NCI-H2227 (cell line): ENCODE measurements at regions not wholly inside any gene's neighbourhood (a gene's known extent, or its start where the extent isn't known, plus 50 kb on each side); places are given as distances from the start of the nearest gene placed in this dataset.
"Not testable (repeated sequence)": the region's sequence is repeated elsewhere in the genome, so short reads cannot be mapped to it uniquely, and the experiment has no call there.

Source experiments
- DNase-seq: peaks from one replicate; lab custom pipeline; 2025; ENCODE audit not compliant: unreplicated experiment; lab: John Stamatoyannopoulos, UW

DNA sequence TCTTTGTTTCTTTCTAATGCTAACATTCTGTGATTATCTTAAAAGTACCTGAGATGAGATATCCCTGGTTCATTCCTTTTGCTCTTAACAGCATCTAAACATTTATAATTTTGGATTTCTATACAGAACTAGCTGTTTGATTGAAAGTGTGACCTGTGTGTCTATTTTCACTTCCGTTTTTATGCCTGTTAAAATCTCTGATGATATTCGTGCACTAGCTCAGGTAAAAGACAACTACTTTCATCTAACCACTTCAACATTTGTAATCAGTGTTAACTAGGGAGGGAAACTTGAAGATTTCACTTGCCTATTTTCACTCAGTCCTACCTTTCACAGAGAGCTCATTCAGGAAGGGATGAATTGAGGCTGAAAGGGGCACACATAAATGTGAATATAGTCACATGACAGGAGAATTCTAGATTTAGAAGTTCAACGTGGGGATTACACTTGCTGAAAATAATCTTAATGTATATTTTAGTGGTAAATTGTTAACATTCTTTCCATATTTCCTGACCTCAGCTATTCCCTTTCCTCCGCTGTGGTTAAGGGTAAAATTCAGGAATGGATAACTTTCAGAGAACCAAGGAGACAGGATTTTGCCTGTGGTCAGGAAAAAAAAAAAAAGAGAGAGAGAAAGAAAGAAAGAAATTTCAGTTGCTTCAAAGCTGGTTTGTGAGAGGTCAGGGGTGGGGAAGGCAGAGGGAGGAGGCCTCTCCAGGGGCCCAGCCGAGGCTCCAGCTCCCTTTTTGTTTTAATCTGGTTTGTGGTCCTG is 159.8 kb upstream of the TSC22D2 start:
- no peak for DNase-seq

DNA sequence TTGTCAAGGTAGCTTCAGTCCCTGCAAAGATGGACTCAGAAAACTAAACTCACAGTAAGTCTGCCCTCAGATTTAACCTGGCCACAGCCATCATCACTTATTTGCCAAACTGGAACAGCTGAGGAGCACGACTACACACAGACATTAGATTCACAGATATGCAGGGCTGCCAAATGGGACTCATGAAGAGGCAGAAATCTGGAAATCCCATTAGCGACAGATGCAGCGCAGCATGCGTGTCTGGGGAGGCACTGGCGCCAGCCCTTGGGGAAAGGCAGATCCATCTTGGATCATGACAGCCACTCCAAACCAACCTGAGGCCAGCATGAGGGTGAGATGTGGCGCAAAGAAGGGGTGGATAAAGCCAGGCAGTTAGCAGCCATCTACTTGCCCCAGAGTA is 160.7 kb upstream of the TSC22D2 start:
- no peak for DNase-seq

DNA sequence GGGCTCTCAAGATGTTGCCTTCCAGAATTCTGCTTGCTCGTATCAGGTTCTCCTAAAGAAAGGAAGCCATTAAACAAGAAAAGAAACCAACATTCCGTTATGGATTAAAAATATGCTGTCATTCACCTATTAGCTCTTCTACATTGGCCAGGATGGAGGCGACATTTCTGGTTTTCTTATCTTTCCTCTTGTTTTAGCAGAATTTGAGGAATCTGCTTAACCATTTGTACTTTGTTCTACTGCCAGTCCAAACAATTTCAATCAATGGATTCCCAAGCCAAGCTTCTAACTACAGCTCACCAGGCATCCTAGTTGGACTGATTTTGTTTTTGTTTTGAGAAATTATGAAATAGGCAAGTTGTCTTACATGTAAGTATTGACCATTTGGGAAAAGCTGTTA is 164.6 kb upstream of the TSC22D2 start:
- no peak for DNase-seq

DNA sequence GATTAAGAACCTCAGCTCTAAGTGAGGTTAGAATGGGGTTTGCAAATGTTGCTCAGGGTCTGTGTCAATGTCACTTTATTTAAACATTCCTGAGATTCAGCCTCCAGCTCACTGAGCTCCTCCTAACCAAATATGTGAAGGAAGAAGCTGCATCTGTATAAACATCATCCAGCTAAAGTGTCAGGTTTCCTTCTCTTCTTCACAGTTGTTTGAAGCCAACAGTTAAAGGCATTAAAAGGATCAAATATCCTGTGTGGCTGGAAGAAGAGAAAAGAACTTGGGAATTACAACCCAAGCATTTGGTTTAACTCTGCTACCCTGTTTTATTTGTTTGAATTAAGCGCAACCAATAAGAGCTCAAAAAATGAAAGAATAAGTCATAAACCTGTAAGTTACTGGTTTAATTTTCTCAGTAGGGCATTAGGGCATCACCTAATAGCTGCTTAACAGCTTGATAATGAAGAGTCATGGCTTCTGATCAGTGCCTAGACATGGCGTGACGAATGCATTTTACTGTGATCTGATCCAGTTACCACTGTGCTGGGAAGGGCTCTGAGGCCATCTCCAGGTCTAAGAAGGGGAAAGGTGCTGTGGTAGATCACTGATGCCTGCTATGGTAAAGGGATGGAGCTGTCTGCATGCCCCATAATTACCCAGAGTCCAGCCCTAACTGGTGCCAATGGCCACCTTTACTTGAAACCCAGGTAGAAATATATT is 165.7 kb upstream of the TSC22D2 start:
- no peak for DNase-seq

DNA sequence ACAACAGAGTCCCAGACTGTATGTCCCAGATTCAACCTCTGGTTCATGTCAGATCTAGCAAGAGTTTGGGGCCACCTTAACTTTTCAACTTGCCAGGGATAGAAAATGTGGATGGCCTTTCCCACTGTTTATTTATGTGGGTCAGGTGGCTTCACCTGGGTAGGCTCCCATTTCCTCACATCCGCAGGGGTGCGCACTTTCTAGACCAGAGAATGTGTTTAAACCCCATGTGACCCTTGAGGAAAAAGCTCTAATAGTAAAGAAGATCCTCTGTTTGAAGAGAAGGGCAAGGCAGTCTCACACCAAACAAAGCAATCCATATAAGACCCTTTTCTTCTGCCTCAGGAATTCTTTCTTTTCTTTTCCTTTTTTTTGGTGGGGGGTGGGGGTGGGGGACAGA is 167.2 kb upstream of the TSC22D2 start:
- DNase-seq = no peak

DNA sequence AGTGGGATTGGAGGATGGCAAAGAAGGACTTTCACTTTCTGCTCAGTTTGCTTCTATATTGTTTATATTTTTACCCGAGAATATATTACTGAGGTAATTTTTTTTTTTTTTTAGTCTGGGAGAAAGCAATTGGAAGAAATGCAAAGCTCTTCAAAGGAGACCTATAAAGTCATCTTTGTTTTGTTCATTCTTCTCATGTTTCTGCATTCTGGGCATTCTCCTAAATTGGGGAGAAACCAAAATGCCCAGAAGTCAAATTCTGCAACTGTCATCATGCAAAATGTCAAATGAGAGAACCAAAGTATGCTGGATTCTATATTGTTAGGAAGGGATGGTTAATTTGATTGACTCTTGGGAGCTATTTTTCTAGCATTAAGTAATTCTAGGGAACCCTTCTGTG is 168.3 kb upstream of the TSC22D2 start:
- DNase-seq = no peak

DNA sequence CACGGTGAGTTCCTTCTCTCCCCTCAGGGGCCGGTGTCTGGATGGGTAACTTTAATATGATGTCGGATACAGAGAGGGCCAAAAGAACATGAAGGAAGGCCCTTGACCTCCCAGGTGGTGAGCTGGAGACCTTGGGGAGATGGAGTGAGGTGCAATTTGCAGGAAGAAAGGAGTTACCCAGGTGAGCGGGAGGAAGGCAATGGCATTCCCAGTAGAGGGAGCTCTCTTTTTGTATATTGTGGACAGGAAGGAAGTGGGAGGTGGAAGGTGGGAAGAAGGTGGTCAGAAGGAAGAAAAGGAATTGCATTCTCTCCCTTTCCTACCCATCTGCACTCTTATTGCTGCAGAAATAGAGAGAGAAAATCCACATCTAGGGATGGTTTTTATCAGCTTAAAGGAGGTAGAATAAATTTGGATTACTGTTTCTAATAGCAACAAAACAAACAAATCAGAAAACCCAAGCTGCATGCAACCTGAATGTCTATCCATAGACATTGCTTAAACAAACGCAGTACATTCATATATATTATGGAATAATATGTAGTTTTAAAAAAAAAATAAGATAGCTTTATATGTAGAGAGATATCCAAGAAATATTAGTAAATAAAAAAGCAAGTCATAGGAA is 169.0 kb upstream of the TSC22D2 start:
- peak; percentile 11 for DNase-seq

DNA sequence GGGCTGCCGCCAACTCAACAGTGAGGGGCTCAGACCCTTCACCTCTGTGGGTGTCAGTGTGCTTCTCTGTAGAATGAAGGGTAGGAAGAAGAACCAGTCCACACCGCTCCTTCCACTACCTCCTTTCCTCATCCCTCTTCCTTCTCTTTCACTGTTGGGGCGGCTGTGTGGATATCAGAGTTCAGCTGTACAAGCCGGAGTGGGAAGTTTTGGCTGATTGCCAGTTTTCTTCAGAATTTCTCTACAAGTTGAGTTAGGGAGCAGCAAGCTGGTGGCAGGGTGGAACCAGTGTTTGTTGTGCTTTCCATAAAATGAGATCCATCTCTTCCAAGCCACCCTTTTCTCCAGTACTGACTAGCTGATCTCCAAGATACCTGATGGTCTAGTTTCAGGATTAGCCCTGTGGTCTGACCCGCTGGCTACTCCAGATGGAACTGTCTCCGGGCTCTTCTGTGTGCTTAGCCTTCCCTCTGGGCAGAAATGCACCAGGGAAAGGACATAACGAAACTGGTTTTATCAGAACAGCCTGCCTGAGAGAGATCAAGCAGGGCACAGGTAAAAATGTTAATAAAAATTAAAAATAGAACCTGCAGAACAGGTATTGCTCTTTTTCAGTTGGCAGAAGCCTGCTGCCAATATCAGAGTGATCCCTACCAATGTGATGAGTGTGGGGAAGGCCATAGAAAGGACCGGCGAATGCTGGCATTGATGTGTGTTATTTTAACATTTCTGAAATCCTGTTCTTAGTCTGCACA is 169.9 kb upstream of the TSC22D2 start:
- DNase-seq = peak; percentile 40

DNA sequence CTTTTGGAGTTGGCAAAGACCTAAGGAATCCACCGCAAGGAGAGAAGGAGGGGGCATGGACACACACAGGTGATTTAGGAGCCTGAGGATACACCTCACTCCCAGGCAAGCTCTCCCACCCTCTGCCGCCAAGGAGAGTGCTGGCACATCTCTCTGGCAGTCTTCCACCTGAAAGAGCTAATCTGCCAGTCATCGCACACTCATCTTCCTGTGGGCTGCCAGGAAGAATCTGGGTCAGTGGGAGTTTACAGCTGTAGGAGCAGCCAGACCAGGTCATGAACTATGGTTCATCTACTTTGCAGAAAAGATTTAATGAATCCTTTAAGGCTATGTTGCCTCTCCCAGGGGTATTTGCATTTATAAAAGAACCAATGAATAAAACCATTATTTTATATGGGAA is 170.6 kb upstream of the TSC22D2 start:
- DNase-seq = no peak

DNA sequence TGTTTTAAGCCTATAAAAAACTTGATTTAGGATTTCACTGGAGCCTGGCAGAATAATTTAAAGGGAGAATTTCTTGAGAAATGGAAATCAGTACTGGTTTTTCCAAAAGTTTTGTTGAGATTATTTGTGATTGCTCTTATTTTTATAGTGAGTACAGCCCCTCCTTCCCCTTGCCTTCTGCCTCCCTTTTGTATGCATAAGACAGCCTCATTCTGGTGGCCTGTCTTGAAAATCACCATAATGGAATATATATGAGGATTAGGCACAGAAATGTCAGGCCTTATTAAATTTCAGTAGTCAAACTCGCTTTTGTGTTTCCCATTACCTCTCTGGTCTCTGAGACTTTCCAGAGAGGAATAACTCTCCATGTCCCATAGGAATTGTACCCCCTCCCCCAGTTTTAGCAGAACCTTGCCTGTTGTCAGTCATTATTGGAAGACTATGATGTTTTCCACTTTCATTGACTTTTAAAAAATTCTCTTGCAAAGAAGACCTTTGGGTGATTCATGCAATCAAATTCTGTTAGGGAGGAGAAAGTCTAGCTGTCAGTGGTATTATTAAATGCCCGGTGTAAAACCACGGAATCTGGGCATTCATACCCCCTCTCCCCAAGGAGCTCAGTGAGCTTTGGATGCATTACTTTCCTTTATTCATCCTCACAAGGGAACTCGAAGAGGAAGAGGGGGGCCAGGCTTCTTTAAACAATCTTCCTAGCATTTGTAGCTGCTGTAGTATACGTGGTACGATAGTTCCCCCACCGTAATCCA is 171.6 kb upstream of the TSC22D2 start:
- no peak for DNase-seq

DNA sequence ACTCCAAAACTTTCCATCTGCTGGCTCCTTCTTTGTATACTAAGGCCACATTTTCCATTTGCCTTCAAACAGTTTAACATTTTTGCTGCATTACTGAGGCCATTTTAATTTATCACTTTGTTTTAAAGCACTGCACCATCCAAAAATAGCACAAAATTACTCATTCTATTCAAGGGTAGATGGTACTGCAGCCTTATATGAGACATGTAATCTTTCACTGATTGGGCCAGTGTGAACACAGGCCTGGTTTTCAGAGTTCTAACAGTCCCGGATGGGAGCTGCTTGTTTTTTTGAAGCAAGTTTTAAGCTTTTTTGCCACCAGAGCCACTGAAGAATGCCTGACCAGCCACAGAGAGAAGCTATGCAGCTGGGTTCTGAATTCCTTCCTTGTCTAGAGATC is 172.3 kb upstream of the TSC22D2 start:
- no peak for DNase-seq

DNA sequence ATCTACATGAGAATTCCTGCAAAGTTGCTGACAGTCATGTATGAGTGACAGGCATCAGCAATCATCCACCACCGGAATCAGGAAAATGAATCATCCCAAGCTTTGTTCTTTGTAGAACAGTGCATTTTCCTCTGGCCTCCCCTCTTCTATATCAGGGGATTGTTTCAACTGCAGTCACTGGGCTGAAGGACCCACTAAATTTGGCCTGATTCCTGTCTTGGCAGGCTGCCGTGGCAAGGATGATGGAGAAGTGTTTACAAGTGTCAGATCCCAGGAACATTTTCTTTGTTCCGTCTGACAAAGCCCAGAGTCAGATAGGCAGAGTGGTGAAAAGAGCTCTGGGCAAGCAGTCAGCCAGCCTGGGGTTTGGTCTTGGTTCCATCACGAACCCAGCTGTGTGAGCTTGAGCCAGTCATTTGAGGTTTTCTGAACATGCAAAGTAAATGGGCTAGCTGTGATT is 175.1 kb upstream of the TSC22D2 start:
- DNase-seq = no peak

DNA sequence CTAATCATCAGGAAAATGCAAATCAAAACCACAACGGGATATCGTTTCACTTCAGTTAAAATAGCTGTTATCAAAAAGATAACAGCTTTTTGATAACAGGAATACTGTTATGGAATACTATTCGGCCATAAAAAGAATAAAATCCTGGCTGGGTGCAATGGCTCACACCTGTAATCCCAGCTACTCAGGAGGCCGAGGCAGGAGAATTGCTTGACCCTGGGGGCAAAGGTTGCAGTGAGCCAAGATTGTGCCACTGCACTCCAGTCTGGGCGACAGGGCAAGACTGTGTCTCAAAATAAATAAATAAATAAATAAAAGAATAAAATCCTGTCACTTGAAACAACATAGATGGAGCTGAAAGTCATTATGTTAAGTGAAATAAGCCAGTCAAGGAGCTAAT is 178.1 kb upstream of the TSC22D2 start:
- DNase-seq = no peak

DNA sequence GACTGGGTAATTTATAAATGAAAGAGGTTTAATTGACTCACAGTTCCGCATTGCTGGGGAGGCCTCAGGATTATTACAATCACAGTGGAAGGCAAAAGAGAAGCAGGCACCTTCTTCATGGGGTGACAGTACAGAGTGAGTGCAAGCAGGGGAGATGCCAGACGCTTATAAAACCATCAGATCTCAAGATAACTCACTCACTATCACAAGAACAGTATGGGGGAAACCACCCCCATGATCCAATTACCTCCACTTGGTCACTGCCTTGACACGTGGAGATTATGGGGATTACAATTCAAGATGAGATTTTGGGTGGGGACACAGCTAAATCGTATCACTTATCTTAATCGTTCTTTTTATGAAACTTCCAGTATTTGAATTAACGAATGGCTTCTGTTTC is 179.5 kb upstream of the TSC22D2 start:
- not testable (repeated sequence) for DNase-seq

DNA sequence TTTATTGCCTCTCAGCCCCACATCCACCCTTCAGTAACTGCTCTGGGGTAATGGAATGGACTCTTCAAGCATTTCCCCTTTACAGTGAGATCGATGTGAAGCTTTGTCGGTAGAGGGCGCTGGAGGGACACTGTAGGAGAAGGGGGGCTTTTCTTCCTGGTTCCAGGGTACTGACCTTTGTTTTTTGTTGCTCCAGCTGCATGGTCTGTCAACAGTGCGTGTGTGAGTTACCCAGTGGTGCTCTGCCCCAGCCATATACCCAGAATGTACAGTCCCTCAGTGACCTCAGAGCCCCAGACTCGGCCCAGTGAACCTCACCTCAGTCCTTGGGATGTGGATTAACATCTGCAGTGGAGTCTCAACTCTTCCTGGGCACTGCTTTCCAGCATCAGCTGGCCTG is 180.3 kb upstream of the TSC22D2 start:
- peak; percentile 6 for DNase-seq

DNA sequence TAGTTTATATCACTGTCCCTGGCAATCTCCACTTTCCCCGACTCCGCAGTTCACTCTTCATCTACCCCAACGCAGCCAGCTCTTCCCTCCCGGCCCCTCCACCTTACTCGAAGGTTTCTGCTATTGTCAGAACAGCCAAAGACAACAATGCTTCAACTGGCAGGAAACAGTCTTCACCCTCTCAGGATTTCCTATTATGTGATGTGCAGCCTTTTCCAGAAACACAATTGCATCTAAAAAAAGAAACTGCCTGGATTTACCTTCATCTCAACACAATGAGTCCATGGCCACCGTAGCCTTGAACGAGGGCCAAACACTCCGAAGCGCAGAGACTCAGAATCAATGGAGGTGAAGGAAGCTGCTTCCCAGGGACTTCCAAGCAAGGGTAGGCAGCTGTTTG is 182.1 kb upstream of the TSC22D2 start:
- DNase-seq = no peak

DNA sequence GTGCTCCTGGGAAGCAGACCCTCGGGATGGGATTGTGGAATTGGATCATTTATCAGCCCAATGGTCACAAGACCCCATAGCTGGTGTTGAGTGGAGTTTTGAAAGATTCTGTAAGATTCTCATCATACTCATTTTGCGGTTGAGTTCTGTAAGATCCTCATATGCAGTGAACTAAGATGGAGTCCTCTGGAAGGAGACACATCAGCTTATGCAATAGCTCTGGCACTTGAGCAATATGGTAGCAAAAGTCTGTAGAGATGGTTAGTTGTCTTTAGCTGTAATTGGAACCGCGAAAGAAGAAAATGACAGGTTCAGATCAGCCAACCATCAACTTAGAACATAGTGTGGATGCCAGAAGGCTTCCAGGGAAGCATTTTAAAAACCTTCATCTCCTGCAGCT is 184.5 kb upstream of the TSC22D2 start:
- no peak for DNase-seq

DNA sequence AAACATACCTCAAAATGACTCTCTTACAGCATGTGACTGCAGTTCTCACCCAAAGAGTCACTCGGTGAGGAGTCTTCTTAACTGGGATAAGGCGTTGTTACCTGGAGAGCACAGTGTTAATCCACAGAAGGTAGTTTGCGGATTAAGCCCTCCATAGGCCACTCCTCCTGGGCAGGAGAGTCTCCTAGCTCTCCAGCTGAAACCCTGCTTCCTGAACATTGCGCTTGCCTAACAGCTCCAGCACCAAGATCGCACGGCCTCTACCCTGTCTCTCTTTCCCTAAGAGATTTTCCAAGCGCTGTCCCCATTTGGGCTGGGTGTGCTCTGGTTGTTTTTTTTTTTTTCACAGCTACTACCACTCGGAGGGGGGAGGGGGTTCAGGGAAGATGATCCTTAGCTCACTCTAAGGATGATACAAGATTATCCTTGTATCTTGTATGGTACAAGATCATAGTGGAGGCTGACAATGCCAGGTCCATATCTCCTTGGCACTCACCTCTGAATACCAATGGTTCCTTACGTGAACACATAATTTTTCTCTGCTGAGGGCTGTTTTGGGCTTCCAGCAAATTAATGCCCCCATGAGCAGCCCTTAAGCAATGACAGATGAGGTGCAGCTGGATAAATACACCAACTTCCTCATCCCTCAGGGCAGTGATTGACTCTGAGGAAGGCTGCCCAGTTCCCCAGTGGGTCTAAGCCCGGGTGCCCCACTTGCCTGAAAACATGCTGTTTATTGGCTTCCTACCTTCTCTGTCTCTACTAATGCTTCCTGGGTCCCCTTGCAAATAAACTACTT is 185.2 kb upstream of the TSC22D2 start:
- no peak for DNase-seq

DNA sequence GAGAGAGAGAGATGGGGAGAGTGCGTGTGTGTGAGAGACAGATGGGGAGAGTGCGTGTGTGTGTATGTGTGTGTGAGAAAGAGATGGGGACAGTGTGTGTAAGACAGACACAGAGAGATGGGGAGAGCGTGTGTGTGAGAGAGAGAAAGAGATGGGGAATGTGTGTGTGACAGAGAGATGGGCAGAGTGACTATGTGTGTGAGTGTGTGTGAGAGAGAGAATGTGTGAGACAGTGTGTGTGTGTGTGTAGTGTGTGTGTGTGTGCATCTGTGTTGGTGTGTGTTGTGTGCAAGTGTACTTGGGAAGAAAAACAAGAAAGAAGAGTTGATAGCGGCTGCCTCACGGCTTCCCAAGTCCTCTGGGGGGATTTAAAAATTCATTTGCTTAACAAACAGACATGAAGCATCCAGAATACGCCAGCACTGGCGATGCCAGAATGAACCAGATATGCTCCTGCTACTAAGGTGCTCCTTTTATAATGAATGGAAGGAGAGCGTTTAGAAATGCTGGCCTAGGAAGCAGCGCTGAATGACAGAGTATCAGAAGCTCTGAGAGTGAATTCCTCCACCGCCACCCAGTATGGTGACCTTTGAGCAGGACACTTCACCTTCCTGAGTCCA is 186.1 kb upstream of the TSC22D2 start:
- no peak for DNase-seq
